ENCODE measurements at regions not wholly inside any gene's neighbourhood (a gene's known extent, or its start where the extent isn't known, plus 50 kb on each side); places are given as distances from the start of the nearest gene placed in this dataset.

DNA sequence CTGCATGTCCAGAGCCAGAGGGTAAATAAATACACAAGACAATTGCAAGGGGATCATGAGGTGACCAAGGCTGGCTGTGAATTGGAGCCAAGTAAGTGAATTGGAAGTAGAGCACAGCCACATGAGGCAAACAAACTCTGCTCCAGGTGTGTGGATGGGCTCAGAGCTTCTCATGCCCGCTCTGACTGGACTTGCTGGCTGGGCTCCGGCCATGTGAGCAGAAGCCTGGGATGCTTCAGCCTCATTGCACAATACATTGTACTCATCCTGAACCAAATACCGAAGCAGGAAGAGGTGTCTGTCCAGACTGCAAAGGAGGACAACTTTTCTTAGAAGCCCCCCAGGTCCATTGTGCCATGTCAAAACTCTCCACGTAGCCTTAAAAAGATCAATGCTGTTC lies 193.0 kb downstream of the TTC8 start:
- CTCF ChIA-PET: no interaction called here

DNA sequence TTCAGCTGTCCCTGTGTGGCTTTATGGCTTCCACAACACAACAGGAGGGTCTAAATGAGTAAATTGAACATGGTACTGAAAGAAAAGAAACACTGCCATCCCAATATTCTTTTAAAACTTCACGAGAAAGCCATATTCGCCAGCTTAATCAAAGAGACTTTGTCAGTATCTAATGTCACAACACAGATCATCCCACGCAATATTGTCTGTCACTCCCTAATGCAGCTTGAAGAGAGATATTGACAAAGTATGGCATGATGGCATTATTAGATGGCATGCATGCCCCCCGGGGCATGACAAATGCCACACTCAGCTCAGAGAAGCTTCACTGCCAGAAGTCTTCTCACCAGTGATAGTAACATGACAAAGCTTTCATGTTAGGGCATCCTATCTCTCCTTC lies 197.8 kb downstream of the TTC8 start:
- CTCF ChIA-PET: interaction anchor here (0.6 kb wide), 1 partner anchor 32 kb away, joined by 4 read pairs; no protein-coding TSS in a partner anchor
- DNase-seq: no peak
- Mint-ChIP-seq H3K27ac (no peak overlapping the region), H3K36me3 (no peaks in the 10 kb centered on the region), H3K9me3 (no peaks in the 10 kb centered on the region), H3K4me3 (no peak overlapping the region), H3K27me3 (peaks cover 47% of the 10 kb centered on the region), H3K4me1 (no peaks in the 10 kb centered on the region)

More for the DNA sequence above, 193.0 kb downstream of the TTC8 start:
- Mint-ChIP-seq H3K4me3 (no peak overlapping the region), H3K27me3 (peaks cover 15% of the 10 kb centered on the region), H3K4me1 (no peaks in the 10 kb centered on the region), H3K9me3 (no peaks in the 10 kb centered on the region), H3K27ac (no peak overlapping the region), H3K36me3 (no peaks in the 10 kb centered on the region)
- DNase-seq: no peak

- Mint-ChIP-seq H3K27ac (no peak overlapping the region), H3K36me3 (no peaks in the 10 kb centered on the region), H3K9me3 (no peaks in the 10 kb centered on the region), H3K4me1 (peaks cover 7% of the 10 kb centered on the region), H3K4me3 (no peak overlapping the region), H3K27me3 (peaks cover 70% of the 10 kb centered on the region)
- CTCF ChIA-PET: no interaction called here
- DNase-seq: no peak
Observed at GRCh38 chr14:89024691-89025090, 200.2 kb downstream of the TTC8 start.

DNA sequence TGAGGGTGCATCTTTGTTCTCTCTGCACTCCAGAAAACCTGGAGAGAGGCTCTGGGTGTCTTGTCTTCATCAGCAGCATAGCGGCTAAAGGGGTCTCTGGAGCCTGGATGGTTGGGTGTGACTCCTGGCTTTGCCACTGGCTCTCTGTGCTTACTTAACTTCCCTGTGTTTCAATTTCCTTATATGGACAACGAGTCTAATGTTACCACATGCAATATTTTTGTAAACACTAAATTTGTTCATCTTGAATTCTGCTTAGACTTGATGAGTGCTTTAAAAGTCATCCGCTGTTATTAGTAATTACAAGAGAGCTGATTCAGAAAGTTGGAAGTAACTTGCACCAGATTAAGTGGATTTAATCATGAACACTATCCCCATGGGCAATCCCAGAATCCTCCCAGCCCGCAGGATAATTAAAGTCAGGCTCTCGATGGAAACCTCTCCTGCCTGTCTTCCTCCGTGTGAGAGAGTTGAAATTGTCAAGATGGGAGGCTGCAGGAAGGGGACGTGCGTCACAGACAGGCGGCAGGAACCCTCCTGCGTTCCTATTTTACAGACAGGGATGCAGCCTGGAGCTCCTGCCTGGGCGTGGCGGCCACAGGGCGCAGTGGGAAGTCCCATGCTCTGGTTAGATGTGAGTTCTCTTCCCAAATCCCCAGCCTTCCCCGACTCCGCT lies 201.2 kb downstream of the TTC8 start:
- no peaks in the 10 kb centered on the region for H3K9me3 Mint-ChIP-seq
- CTCF ChIA-PET: interaction anchor here (1.1 to 2.4 kb wide), 3 partner anchors 15 to 911 kb away, joined by 4 to 7 read pairs (median 7); no protein-coding TSS in a partner anchor
- H3K4me3 Mint-ChIP-seq: no peak overlapping the region
- peaks cover 80% of the 10 kb centered on the region for H3K27me3 Mint-ChIP-seq
- H3K4me1 Mint-ChIP-seq: peaks cover 7% of the 10 kb centered on the region
- H3K27ac Mint-ChIP-seq: no peak overlapping the region
- no peaks in the 10 kb centered on the region for H3K36me3 Mint-ChIP-seq
- DNase-seq: no peak

DNA sequence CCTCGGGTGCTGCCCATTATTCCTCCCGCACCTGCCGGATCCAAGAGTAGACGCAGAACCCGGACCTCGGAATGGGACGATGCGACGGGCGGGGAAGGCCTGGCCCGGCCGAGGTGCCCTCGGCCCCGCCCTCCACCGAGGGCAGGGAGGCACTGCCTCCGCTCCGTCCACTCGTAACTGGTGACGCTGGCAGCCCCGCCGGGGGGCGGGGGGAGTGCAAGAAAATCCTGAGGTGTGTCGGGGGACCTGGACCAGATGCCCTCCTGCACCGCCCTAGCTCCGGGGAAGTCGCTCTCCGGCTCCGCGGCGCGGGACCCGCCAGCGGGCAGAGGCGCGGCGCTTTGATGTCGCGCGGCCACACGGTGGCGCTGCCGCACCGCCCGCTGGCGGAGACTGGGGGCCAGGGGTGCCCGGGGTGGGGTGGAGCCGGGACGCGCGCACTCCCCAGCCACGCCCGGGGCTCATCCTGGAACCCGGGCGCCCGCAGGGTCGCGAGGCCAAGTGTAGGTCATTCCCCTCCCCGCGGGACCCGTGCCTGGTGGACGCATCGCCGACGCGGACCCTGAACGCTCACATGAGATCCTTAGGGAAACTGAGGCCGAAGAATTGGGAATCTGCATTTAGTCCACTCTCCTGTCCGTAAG lies 202.8 kb downstream of the TTC8 start:
- CTCF ChIA-PET: interaction anchor here (0.7 to 2.4 kb wide), 11 partner anchors 12 to 1228 kb away, joined by 3 to 7 read pairs (median 4); no protein-coding TSS in a partner anchor
- DNase-seq: peak; percentile 66
- Mint-ChIP-seq H3K27me3 (peaks cover 85% of the 10 kb centered on the region), H3K9me3 (no peaks in the 10 kb centered on the region), H3K27ac (no peak overlapping the region), H3K4me3 (peak overlapping the region; percentile 48), H3K36me3 (no peaks in the 10 kb centered on the region), H3K4me1 (peaks cover 7% of the 10 kb centered on the region)

DNA sequence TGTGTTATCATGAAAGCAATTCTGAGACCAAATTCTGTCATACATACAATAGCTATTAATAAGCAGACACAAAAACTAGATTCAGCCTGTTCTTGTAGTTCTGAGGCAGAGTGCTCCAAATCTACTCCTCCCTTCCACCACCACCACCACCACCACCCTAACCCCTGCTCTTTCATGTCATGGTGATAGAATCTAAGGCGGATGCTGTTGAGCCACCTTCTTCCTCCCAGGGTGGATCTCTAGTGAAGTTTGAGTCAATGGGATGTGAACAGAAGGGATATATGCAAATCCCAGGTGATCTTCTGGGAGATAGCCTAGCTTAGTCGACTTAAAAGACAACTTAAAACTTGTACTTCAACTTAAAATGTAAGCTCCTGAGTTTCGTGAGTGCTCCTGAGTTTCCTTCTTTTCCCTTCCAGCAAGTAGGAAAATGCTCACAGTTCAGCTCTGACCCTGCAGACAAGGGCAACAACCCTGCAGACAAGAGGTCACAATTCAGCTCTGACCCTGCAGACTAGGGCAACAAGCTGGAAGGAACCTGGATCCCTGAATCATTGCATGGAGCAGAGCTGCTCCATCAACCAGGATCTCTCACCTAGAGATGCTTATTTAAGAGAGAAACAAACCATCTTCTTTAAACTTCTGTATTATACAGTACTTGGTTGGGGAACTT lies 204.1 kb downstream of the TTC8 start:
- Mint-ChIP-seq H3K36me3 (no peaks in the 10 kb centered on the region), H3K9me3 (no peaks in the 10 kb centered on the region), H3K27me3 (peaks cover 80% of the 10 kb centered on the region), H3K4me1 (peaks cover 7% of the 10 kb centered on the region), H3K4me3 (no peak overlapping the region), H3K27ac (no peak overlapping the region)
- DNase-seq: no peak
- CTCF ChIA-PET: interaction anchor here (0.6 to 2.3 kb wide), 4 partner anchors 13 to 882 kb away, joined by 3 to 7 read pairs (median 3); no protein-coding TSS in a partner anchor

- H3K9me3 Mint-ChIP-seq: no peaks in the 10 kb centered on the region
- CTCF ChIA-PET: no interaction called here
- H3K4me1 Mint-ChIP-seq: peaks cover 7% of the 10 kb centered on the region
- no peaks in the 10 kb centered on the region for H3K36me3 Mint-ChIP-seq
- no peak overlapping the region for H3K4me3 Mint-ChIP-seq
- no peak overlapping the region for H3K27ac Mint-ChIP-seq
- peaks cover 72% of the 10 kb centered on the region for H3K27me3 Mint-ChIP-seq
- DNase-seq: no peak
Observed at GRCh38 chr14:89029961-89030694, 205.7 kb downstream of the TTC8 start.

DNA sequence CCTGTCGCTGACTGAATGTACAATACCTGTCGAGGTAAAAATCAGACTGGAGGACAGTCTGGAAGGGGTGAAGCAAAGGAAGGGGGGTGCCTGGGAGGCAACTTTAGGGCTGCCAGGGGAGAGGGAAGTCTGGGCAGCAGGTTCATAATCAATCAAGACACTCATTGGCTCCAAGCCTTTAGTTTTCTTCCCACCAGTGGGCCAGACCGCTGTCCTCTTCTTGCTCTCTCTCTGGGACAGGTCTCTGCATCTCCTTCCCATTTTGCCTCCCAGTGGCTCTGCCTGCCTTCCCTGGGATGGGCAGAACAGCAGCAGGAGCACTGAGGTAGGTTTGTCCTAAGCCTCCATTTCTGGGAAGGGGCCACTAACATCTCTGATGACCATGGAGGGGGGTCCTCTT lies 206.5 kb downstream of the TTC8 start:
- Mint-ChIP-seq H3K36me3 (no peaks in the 10 kb centered on the region), H3K27me3 (peaks cover 72% of the 10 kb centered on the region), H3K9me3 (no peaks in the 10 kb centered on the region), H3K4me3 (no peak overlapping the region), H3K4me1 (peaks cover 7% of the 10 kb centered on the region), H3K27ac (no peak overlapping the region)
- CTCF ChIA-PET: no interaction called here
- no peak for DNase-seq

DNA sequence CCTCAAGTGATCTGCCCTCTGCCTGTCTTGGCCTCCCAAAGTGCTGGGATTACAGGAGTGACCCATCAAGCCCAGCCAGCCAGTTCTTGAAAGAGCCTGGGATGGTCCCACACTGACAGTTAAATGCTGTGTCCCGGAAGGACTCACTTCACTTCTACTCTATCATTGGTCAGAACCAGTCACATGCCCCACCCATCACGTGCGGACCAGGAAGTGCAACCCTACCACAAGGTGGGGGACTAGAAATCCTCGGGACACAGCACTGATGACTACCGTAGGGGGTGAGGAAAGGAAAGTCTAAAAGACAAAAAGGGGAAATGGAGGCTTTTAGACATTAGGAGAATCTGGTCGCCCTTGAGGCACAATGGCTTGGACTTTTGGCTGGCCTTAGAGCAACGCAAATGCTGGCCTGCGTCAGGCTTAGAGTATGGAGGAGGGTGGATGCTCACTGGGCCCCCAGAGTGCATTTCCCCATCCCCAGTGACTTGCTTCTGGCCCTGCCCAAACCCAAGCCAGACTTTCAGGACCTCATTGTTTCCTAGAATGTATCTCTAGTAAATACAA lies 207.7 kb downstream of the TTC8 start:
- Mint-ChIP-seq H3K4me3 (no peak overlapping the region), H3K36me3 (no peaks in the 10 kb centered on the region), H3K4me1 (peaks cover 7% of the 10 kb centered on the region), H3K27ac (no peak overlapping the region), H3K27me3 (peaks cover 63% of the 10 kb centered on the region), H3K9me3 (no peaks in the 10 kb centered on the region)
- CTCF ChIA-PET: no interaction called here
- no peak for DNase-seq

- H3K4me1 Mint-ChIP-seq: no peaks in the 10 kb centered on the region
- H3K4me3 Mint-ChIP-seq: no peak overlapping the region
- no peaks in the 10 kb centered on the region for H3K9me3 Mint-ChIP-seq
- CTCF ChIA-PET: no interaction called here
- H3K27ac Mint-ChIP-seq: no peak overlapping the region
- H3K36me3 Mint-ChIP-seq: no peaks in the 10 kb centered on the region
- peaks cover 54% of the 10 kb centered on the region for H3K27me3 Mint-ChIP-seq
- DNase-seq: no peak
Observed at GRCh38 chr14:89033756-89034155, 209.3 kb downstream of the TTC8 start.

DNA sequence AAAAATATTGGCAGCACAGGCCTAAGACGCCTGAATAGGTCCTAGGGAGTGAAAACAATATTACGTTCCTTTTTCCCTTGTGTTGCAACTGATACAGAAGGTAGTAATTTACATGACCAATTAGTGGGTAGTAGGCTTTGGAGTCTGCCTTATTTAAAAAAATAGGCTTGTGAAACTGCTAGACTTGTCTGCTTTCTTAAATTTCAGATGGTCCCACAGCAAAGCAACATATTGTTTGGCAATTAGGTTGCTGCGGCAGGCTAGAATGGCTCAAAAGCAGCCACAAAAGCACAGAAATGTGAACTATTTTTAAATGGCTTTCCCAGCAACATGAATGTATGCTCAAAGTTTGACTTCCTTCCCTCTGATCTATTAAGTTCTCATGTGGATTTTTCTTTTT lies 211.9 kb downstream of the TTC8 start:
- H3K27me3 Mint-ChIP-seq: peaks cover 44% of the 10 kb centered on the region
- H3K4me3 Mint-ChIP-seq: no peak overlapping the region
- H3K4me1 Mint-ChIP-seq: peaks cover 6% of the 10 kb centered on the region
- H3K27ac Mint-ChIP-seq: no peak overlapping the region
- CTCF ChIA-PET: no interaction called here
- H3K36me3 Mint-ChIP-seq: peaks cover 1% of the 10 kb centered on the region
- H3K9me3 Mint-ChIP-seq: peaks cover 2% of the 10 kb centered on the region
- no peak for DNase-seq

- CTCF ChIA-PET: no interaction called here
- peaks cover 7% of the 10 kb centered on the region for H3K9me3 Mint-ChIP-seq
- H3K4me3 Mint-ChIP-seq: no peak overlapping the region
- H3K27me3 Mint-ChIP-seq: peaks cover 41% of the 10 kb centered on the region
- no peak for DNase-seq
- H3K27ac Mint-ChIP-seq: peak overlapping the region; percentile 14
- peaks cover 8% of the 10 kb centered on the region for H3K4me1 Mint-ChIP-seq
- H3K36me3 Mint-ChIP-seq: peaks cover 3% of the 10 kb centered on the region
Observed at GRCh38 chr14:89037065-89037464, 212.6 kb downstream of the TTC8 start.

DNA sequence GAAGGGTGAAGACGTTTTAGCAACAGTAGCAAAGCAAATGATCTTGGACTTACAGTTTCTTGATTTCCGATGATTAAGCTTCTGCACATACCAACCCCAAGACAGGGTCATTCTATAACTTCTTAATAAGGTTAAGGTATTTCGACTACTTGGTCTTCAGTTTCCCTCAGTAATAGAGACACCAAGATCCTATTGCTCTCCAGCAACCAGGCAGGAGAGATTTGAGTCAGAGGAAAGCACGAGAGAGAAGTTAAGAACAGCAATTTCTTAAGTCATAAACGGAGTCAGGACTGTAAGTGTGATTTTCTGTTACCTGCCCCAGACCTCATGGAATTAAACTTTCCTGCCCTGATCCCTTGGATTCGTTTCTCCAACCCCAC lies 215.6 kb downstream of the TTC8 start:
- Mint-ChIP-seq H3K4me3 (no peak overlapping the region), H3K36me3 (peaks cover 5% of the 10 kb centered on the region), H3K27ac (no peak overlapping the region), H3K4me1 (peaks cover 11% of the 10 kb centered on the region), H3K9me3 (peaks cover 13% of the 10 kb centered on the region), H3K27me3 (peaks cover 32% of the 10 kb centered on the region)
- CTCF ChIA-PET: interaction anchor here (1.6 to 2.4 kb wide), 4 partner anchors 13 to 893 kb away, joined by 4 to 9 read pairs (median 6); no protein-coding TSS in a partner anchor
- no peak for DNase-seq
